Upper lobe of right lung (tissue), 1 donor: ENCODE measurements at regions not wholly inside any gene's neighbourhood (a gene's known extent, or its start where the extent isn't known, plus 50 kb on each side); places are given as distances from the start of the nearest gene placed in this dataset.
"Not testable (repeated sequence)": the region's sequence is repeated elsewhere in the genome, so short reads cannot be mapped to it uniquely, and the experiment has no call there.

Experiments used
- ATAC-seq: fragments of 200-7000 bp; cut with Tn5 transposase; one replicate; pipeline ENCODE4 v1.9.1; 2020; ENCODE audit warnings: mild to moderate bottlenecking, moderate library complexity
- DNase-seq: peaks from one replicate; pipeline ENCODE4 v3.0.0-alpha.2; 2020
- H3K27ac ChIP-seq: fragments of 200-600 bp; one replicate; pipeline ENCODE4 v1.8.0; 2022
- H3K27me3 ChIP-seq: fragments of 200-600 bp; one replicate; pipeline ENCODE4 v1.8.0; 2022; ENCODE audit warnings: mild to moderate bottlenecking
- H3K36me3 ChIP-seq: fragments of 200-600 bp; one replicate; pipeline ENCODE4 v1.8.0; 2022
- H3K4me1 ChIP-seq: fragments of 200-600 bp; one replicate; pipeline ENCODE4 v1.8.0; 2022
- H3K4me3 ChIP-seq: fragments of 200-600 bp; one replicate; pipeline ENCODE4 v1.8.0; 2022; ENCODE audit warnings: mild to moderate bottlenecking
- H3K9me3 ChIP-seq: fragments of 200-600 bp; one replicate; pipeline ENCODE4 v1.8.0; 2022
- intact Hi-C: fragments of 100-400 bp; cut with DNase I; formaldehyde crosslinking; loops from one replicate; pipeline ENCODE4 v1.11.0; 2022
- donor health status: DM: no; HTN: yes; CAD: no; lungs with severe emphysema.

DNA sequence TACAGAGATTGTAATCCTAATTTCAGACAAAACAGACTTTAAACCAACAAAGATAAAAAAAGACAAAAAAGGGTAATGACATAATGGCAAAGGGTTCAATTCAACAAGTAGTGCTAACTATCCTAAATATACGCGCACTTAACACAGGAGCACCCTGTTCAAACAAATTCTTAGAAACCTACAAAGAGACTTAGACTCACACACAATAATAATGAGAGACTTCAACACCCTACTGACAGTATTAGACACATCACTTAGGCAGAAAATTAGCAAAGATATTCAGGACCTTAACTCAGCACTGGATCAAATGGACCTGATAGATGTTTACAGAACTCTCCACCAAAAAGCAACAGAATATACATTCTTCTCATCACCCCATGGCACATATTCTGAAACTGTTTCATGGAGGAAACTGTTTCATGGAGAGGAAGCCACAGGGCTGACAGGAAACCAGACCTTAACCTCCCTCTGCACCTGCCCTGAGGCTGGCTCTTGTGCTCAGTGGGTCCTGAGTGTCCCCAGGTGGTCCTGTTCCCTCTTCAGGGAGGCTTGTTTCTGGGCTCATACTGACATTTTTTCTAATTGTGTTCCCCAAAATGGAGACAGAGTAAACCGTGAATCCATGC lies 54.7 kb downstream of the OR4M2 start:
- ATAC-seq, H3K4me1 ChIP-seq, H3K36me3 ChIP-seq, H3K27ac ChIP-seq, intact Hi-C loops, DNase-seq, H3K9me3 ChIP-seq, H3K4me3 ChIP-seq, H3K27me3 ChIP-seq: not testable (repeated sequence)

DNA sequence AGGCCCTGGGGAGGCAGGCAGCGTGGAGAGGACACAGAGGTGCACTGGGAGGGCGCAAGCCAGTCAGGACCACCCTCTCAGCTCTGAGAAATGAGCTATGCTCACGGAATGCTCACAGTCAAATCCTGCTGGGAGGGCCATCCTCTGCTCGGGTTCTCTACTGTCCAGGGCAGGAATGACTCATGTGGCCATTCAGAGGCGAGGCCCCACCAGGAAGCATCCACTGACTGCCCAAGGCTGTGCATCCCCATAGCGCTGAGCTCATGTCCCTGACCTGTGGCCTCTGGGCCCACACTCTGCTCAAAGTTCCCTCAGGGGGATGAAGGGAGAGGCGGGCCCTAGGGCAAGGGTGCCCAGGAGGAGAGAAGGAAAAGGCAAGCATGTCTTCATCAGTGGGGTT lies 57.2 kb downstream of the OR4M2 start:
- intact Hi-C loops, H3K9me3 ChIP-seq, H3K4me1 ChIP-seq, DNase-seq, H3K27ac ChIP-seq, ATAC-seq, H3K27me3 ChIP-seq, H3K4me3 ChIP-seq, H3K36me3 ChIP-seq: not testable (repeated sequence)

DNA sequence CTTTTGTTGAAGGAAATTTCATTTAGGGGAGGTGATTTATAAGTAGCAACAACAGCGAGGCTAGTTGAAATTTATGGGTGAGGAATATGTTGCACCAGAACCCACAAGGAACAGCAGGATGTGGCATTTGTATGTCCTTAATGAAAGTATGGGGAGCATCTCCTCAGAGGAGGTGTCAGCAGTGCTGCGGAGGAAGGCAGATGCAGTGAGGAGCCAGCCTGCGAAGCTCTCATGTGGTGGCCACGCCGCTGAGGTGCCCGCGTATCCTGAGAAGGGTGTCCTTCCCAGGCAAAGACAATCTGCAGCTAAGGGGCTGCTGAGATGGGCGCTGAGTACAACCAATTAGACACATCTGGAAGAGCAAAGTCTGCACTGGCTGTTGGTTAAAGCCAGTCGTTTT lies 60.8 kb downstream of the OR4M2 start:
- DNase-seq, ATAC-seq, intact Hi-C loops, H3K9me3 ChIP-seq, H3K27me3 ChIP-seq, H3K4me1 ChIP-seq, H3K27ac ChIP-seq, H3K36me3 ChIP-seq, H3K4me3 ChIP-seq: not testable (repeated sequence)

DNA sequence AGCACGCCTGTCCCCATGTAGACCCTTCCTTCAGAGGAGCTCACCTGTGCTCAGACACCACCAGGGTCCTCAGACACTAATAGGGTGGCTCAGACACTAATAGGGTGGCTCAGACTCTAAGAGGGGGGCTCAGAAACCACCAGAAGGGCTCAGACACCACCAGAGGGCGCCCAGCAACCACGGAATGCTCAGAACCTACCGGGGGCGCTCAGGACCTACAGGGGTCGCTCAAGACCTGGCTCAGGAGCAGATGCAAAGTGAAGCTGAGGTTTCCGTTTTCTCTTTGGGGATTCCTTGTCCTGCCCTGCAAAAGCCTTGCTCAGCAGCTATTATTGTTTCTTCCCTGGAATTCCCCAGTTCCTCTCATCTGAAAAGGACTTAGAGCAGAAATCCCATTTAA lies 67.8 kb downstream of the OR4M2 start:
- DNase-seq, intact Hi-C loops: not testable (repeated sequence)

DNA sequence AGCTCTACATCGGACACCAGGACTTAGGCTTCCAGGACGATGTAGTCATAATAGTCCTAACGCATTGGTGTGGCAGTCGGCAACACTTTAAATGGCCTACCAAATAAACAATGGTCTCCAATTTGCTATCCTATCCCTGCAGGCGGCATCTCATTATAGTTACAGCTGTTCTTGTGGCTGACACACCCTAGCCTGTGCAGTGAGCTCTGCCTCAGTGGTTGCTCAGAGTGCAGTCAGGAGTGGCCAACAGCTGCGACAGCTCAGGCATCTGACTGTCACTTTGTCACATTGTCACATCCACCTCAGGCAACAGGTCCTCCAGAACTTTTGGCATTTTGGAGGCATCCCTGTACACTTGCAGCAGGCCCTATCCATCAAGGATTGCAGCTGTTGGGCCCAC lies 77.9 kb downstream of the OR4M2 start:
- H3K4me1 ChIP-seq, ATAC-seq, H3K27ac ChIP-seq, DNase-seq, H3K4me3 ChIP-seq, H3K9me3 ChIP-seq, H3K27me3 ChIP-seq, intact Hi-C loops, H3K36me3 ChIP-seq: not testable (repeated sequence)

More for the DNA sequence above, 67.8 kb downstream of the OR4M2 start:
- not testable (repeated sequence) for H3K4me1 ChIP-seq, H3K4me3 ChIP-seq, H3K27me3 ChIP-seq, H3K9me3 ChIP-seq, H3K36me3 ChIP-seq, H3K27ac ChIP-seq
- peak; percentile 66 for ATAC-seq

DNA sequence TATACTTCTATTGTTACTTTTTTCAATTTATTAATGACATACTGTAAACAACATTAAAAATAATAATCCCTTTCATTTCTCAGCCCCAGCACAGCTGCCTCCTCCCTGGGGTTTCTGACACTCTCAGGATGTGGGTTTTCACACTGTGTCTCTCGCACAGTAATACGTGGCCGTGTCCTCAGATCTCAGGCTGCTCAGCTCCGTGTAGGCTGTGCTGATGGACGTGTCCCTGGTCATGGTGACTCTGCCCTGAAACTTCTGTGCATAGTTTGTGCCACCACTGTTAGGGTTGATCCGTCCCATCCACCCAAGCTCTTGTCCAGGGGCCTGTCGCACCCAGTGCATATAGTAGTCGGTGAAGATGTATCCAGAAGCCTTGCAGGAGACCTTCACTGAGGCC lies 80.0 kb downstream of the OR4M2 start:
- intact Hi-C loops, H3K4me3 ChIP-seq, DNase-seq, H3K4me1 ChIP-seq, H3K36me3 ChIP-seq, H3K27ac ChIP-seq, H3K9me3 ChIP-seq, ATAC-seq, H3K27me3 ChIP-seq: not testable (repeated sequence)

DNA sequence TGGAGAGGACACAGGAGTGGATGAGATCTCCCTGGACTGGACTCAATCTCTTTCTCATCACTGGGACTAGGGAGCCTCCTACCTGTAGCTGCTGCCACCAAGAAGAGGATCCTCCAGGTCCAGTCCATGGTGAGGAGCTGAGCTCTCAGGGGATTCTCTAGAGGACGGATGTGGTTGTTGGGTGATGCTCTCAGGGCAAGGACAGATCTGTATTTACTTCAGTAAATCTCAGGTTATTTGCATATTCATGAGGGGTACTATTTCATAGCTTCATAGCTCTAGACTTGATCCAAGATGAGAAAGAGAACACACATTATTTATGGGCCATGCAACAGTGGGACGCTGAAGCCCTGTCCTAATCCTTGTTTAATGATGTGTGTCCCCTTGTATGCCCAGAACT lies 80.4 kb downstream of the OR4M2 start:
- H3K4me3 ChIP-seq, H3K9me3 ChIP-seq, H3K27ac ChIP-seq, H3K27me3 ChIP-seq, ATAC-seq, intact Hi-C loops, DNase-seq, H3K4me1 ChIP-seq, H3K36me3 ChIP-seq: not testable (repeated sequence)

DNA sequence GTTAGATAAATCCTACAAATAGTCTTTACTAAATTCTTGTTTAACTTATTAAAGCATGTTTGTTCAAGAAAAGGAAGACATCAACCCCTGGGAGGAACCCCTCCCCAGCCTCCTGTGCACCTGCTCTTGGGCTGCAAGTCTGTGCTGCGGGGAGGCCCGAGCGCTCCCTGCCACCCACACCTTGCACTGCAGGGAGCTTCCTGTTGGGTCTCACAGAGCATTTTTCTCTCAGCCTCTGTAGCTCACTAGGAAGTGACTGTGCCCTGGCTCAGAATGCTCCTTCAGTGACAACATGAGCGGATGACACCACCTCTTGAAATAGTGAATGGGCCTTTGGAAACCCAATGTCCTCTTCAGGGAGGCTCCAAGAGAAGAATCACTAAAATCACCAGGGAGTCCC lies 81.1 kb downstream of the OR4M2 start:
- DNase-seq, H3K27ac ChIP-seq, H3K4me3 ChIP-seq, H3K9me3 ChIP-seq, H3K4me1 ChIP-seq, intact Hi-C loops, H3K36me3 ChIP-seq, H3K27me3 ChIP-seq: not testable (repeated sequence)
- ATAC-seq: peak; percentile 37

DNA sequence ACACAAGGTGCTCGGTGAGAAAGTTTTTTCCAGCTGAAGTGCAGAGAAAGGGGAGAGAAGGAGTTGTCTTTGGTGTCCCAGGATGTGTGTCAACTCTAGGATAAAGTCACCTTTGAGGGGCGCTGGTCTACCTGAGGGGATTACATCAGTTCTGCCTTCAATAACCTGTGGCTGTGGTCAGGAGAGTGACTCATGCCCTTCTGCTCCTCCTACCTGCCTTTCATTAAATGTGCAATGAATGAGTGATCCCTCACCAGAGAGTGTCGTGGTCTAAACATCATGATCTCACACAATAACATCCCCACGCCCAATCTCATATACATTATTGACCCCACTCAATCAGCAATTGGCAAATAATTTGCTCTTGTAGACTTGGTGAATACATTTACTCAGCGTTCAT lies 83.4 kb downstream of the OR4M2 start:
- not testable (repeated sequence) for ATAC-seq

DNA sequence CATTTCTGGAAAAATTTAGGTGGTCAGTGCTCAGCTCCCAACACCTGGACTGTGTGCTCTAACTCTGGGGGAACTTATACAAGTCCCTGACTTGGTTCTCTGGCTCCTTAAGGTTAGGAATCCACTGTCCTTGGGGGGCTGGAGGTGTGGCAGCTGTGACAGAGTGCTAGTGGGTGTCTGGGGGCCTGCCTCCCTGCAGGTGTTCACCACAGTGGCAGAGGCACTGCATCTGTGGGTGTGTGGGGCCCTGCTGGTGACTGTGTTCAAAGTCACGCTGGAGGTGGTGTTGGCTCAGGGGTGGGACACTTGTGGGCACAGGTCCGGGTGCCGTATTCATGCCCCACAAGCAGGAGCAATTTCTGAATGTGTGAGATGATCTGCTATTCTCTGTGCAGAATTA lies 87.2 kb downstream of the OR4M2 start:
- ATAC-seq: peak; percentile 9
- H3K9me3 ChIP-seq, intact Hi-C loops, H3K4me3 ChIP-seq, H3K36me3 ChIP-seq, H3K27ac ChIP-seq, DNase-seq, H3K4me1 ChIP-seq, H3K27me3 ChIP-seq: not testable (repeated sequence)

More for the DNA sequence above, 83.4 kb downstream of the OR4M2 start:
- DNase-seq, H3K9me3 ChIP-seq, intact Hi-C loops, H3K27ac ChIP-seq, H3K4me3 ChIP-seq, H3K4me1 ChIP-seq, H3K36me3 ChIP-seq, H3K27me3 ChIP-seq: not testable (repeated sequence)

DNA sequence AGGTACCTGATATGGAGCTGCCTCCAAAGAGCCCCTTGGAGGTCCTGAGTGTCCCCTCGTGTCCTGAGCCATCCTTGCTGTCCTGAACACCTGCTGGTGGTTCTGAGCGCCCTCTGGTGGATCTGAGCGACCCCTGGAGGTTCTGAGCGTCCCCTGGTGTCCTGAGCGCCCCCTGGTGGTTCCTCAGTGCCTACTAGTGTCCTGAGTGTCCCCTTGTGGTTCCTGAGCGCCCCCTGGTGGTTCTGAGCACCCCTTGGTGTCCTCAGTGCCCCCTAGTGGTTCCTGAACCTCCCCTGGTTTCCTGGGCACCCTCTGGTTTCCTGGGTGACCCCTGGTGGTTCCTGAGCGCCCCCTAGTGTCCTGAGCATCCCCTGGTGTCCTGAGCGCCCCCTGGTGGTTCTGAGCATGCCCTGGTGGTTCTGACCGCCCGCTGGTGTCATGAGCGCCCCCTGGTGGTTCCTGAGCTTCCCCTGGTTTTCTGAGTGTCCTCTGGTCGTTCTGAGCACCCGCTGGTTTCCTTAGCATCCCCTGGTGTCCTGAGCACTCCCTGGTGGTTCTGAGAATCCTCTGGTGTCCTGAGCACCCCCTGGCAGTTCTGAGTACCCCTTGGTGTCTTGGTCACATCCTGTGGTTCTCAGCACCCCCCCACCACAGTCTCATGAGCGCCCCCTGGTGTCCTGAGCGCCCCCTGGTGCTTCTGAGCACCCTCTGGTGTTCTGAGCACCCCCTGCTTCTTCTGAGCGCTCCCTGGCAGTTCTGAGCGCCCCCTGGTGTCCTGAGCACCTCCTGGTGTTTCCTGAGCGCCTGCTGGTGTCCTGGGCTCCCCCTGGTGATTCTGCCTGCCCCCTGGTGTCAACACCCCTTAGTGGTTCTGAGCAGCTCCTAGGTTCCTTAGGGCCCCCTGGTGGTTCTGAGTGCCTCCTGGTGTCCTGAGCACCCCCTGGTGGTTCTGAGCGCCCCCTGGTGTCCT lies 93.0 kb downstream of the OR4M2 start:
- H3K36me3 ChIP-seq, H3K9me3 ChIP-seq, DNase-seq, H3K4me3 ChIP-seq, H3K4me1 ChIP-seq, intact Hi-C loops, H3K27me3 ChIP-seq, H3K27ac ChIP-seq: not testable (repeated sequence)
- ATAC-seq: peak; percentile 98

DNA sequence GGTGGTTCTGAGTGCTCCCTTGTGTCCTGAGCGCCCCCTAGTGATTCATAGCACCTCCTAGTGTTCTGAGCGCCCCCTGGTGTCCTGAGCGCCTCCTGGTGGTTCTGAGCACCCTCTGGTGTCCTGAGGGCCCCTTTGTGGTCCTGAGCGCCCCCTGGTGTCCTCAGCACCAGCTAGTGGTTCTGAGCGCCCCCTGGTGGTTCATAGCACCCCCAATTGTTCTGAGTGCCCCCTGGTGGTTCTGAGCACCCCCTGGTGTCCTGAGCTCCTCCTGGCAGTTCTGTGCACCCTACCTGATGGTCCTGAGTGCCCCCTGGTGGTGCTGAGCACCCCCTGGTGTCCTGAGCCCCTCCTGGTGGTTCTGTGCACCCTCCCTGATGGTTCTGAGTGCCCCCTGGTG lies 93.8 kb downstream of the OR4M2 start:
- peak; percentile 56 for ATAC-seq
- DNase-seq, H3K27me3 ChIP-seq, H3K9me3 ChIP-seq, H3K4me3 ChIP-seq, H3K36me3 ChIP-seq, H3K27ac ChIP-seq, intact Hi-C loops, H3K4me1 ChIP-seq: not testable (repeated sequence)

DNA sequence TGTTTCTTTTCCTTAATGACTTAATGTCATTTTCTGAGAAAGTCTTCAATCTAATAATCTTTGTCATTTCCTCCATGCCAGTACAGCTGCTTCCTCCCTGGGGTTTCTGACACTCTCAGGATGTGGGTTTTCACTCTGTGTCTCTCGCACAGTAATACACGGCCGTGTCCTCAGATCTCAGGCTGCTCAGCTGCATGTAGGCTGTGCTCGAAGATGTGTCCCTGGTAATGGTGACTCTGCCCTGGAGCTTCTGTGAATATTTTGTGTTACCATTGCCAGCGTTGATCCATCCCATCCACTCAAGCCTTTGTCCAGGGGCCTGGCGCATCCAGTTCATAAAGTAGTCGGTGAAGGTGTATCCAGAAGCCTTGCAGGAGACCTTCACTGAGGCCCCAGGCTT lies 97.6 kb downstream of the OR4M2 start:
- intact Hi-C loops, H3K27ac ChIP-seq, DNase-seq, H3K4me3 ChIP-seq, H3K9me3 ChIP-seq, H3K27me3 ChIP-seq, H3K4me1 ChIP-seq, H3K36me3 ChIP-seq, ATAC-seq: not testable (repeated sequence)

DNA sequence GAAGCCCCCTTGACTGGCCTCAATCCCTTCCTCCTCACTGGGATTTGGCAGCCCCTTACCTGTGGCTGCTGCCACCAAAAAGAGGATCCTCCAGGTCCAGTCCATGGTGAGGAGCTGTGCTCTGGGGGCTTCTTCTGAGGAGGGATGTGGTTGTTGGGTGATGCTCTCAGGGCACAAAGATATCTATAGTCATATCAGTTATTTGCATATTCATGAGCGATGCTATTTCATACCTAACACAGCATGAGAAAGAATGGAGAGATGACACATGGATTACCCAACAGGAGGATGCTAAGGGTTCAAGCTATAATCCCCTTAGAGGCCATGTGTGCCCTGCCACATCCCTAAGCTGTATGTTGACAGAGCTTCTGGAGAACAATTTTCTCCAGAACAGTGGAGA lies 98.1 kb downstream of the OR4M2 start:
- H3K36me3 ChIP-seq, DNase-seq, H3K4me3 ChIP-seq, H3K27me3 ChIP-seq, intact Hi-C loops, ATAC-seq, H3K4me1 ChIP-seq, H3K9me3 ChIP-seq, H3K27ac ChIP-seq: not testable (repeated sequence)
